ENCODE measurements at regions not wholly inside any gene's neighbourhood (a gene's known extent, or its start where the extent isn't known, plus 50 kb on each side); places are given as distances from the start of the nearest gene placed in this dataset.

DNA sequence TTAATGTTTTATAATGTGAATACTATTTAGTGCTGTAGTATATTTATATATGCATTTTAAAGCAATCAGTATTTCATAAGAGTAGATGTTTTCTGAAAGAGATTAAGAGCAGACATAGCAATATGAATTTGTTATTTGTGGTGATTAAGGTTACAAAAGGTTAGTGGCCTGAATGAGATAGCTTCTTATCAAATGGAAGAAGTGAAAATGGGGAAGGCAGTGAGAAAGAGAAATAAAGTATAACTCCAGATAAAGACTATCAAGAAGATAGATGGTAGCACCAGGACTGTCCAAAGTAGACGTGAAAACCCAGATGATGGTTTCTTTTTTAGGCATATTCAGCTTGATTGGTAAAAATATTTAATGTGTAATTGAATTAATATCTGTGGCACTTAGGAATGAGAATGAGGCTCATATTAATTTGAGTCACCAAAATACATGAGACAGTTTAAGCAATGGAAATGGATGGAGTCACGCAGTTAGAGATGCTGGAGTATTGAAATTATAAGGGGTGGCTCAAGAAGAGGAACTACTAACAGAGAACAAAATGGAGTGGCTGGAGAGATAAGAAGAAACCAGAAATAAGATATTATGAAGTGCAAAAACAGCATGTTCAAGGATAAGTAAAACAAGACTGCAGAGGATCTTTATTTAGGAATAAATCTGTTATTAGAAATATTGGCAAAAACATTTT is 288.0 kb upstream of the SEMA3C start:
- H3K27me3 ChIP-seq, result no peaks in the 10 kb centered on the region
- H3K27ac ChIP-seq, result no peak overlapping the region
- no peak overlapping the region for H3K4me3 ChIP-seq
- no peaks in the 10 kb centered on the region for H4K20me1 ChIP-seq
- H3K9ac ChIP-seq, result no peak overlapping the region
- TF ChIP-seq Cebpa-rat (IDR thresholded peaks at IDR 0.05), result no peak
- H3K4me2 ChIP-seq, result no peak overlapping the region
- H3K4me1 ChIP-seq, result no peaks in the 10 kb centered on the region
- H3K36me3 ChIP-seq, result no peaks in the 10 kb centered on the region
- H3K9me3 ChIP-seq (replicated peaks in 1 of 11), result no peaks in the 10 kb centered on the region

DNA sequence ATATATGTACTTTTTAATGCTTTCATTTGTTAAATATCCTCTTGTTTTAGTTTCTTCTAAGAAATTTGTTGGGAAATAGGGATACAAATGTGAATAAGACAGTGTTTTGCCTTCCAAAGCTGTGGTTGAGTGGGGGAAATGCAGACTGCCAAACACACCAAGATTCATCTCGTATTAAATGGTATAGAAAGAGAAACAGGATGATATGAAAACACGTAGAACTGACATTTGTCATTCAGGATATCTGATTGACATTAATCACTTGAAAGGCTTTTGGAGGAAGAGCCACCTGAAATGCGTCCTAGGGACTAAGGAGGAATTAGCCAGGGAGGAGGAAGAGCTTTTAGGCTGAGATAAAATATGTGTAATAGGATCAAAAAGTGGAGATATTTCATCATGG is 287.4 kb upstream of the SEMA3C start:
- Histone ChIP-seq H3K27ac (no peak overlapping the region), H4K20me1 (no peaks in the 10 kb centered on the region), H3K4me3 (no peak overlapping the region), H3K4me1 (no peaks in the 10 kb centered on the region), H3K9ac (no peak overlapping the region), H3K4me2 (no peak overlapping the region), H3K36me3 (no peaks in the 10 kb centered on the region), H3K27me3 (no peaks in the 10 kb centered on the region), H3K9me3 (replicated peaks in 1 of 11) (no peaks in the 10 kb centered on the region)
- no peak for TF ChIP-seq Cebpa-rat (IDR thresholded peaks at IDR 0.05)

DNA sequence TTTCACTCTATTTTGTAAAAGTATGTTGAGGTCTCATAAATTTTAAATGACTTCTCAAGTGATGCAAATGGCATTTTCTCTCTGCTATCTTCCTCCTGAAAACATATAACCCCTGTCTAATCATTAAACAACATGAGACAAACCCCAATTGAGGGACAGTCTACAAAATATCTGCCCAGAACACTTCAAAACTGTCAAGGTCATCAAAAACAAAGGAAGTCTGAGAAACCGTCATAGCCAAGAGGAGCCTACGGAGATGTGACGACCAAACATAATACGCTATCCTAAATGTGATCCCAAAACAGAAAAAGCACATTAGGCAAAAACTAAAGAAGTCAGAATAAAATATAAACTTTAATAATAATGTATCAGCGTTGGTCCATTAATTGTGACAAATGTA is 282.3 kb upstream of the SEMA3C start:
- Histone ChIP-seq H3K27me3 (no peaks in the 10 kb centered on the region), H3K4me3 (no peak overlapping the region), H3K4me2 (no peak overlapping the region), H3K36me3 (no peaks in the 10 kb centered on the region), H3K4me1 (no peaks in the 10 kb centered on the region), H3K27ac (no peak overlapping the region), H3K9ac (no peak overlapping the region), H3K9me3 (replicated peaks in 1 of 11) (no peaks in the 10 kb centered on the region), H4K20me1 (no peaks in the 10 kb centered on the region)
- TF ChIP-seq Cebpa-rat (IDR thresholded peaks at IDR 0.05), result no peak

DNA sequence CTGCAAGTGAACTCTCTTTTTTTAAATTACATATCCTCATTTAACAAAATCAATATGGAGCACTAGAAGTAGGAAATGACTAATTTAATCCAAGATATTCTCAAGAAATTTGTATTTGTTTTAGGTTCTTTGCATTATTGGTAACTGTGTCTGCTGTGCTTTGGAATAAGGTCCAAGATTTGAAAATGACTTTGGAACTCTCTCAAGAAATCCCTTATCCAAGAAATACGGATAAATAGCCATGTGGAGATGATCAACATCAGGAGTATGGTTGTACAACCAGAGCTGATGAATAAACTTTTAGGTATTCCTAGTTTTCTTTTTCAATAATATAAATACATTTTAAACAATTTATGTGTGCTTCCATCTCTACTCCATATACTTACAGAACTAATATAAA is 279.9 kb upstream of the SEMA3C start:
- Histone ChIP-seq H3K4me2 (no peak overlapping the region), H4K20me1 (no peaks in the 10 kb centered on the region), H3K9me3 (replicated peaks in 1 of 11) (no peaks in the 10 kb centered on the region), H3K27ac (no peak overlapping the region), H3K9ac (no peak overlapping the region), H3K27me3 (no peaks in the 10 kb centered on the region), H3K4me3 (no peak overlapping the region), H3K36me3 (no peaks in the 10 kb centered on the region), H3K4me1 (no peaks in the 10 kb centered on the region)
- TF ChIP-seq Cebpa-rat (IDR thresholded peaks at IDR 0.05), result no peak

DNA sequence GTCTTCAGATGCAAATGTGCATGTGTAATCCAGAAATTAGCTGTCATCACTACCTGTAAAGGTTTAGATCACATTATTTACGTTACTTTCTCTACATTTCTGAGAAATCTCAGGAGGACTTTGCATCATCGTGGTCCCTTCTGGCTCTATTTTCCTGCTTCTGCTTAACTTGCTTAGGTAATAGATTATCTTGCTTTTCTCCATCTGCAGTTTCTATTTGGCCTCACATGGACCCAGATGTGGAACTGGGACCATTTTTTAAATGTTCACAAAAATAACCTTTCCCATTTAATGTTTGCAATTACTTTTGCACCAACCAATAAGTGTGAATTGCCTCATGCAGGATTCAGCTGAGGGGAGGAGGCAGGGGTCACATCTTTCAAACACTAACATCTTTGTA is 278.4 kb upstream of the SEMA3C start:
- no peaks in the 10 kb centered on the region for H4K20me1 ChIP-seq
- no peak for TF ChIP-seq Cebpa-rat (IDR thresholded peaks at IDR 0.05)
- H3K4me2 ChIP-seq, result no peak overlapping the region
- H3K9me3 ChIP-seq (replicated peaks in 1 of 11), result no peaks in the 10 kb centered on the region
- H3K27me3 ChIP-seq, result no peaks in the 10 kb centered on the region
- no peaks in the 10 kb centered on the region for H3K36me3 ChIP-seq
- H3K27ac ChIP-seq, result no peak overlapping the region
- no peaks in the 10 kb centered on the region for H3K4me1 ChIP-seq
- H3K4me3 ChIP-seq, result no peak overlapping the region
- H3K9ac ChIP-seq, result no peak overlapping the region

DNA sequence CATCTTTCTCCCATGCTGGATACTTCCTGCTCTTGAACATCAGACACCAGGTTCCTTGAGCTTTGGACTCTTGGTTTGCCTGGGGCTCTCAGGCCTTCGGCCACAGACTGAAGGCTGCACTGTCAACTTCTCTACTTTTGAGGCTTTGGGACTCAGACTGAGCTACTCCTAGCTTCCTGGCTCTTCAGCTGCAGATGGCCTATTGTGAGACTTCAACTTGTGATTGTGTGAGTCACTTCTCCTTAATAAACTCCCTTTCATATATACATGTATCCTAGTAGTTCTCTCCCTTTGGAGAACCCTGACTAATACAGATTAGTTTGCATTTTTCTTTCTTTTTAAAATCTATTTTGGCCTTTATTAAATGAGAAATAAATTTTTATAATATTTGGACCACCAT is 276.2 kb upstream of the SEMA3C start:
- Histone ChIP-seq H3K36me3 (no peaks in the 10 kb centered on the region), H3K27ac (no peak overlapping the region), H3K4me3 (no peak overlapping the region), H3K4me1 (no peaks in the 10 kb centered on the region), H3K9me3 (replicated peaks in 1 of 11) (no peaks in the 10 kb centered on the region), H3K4me2 (no peak overlapping the region), H4K20me1 (no peaks in the 10 kb centered on the region), H3K27me3 (no peaks in the 10 kb centered on the region), H3K9ac (no peak overlapping the region)
- no peak for TF ChIP-seq Cebpa-rat (IDR thresholded peaks at IDR 0.05)

DNA sequence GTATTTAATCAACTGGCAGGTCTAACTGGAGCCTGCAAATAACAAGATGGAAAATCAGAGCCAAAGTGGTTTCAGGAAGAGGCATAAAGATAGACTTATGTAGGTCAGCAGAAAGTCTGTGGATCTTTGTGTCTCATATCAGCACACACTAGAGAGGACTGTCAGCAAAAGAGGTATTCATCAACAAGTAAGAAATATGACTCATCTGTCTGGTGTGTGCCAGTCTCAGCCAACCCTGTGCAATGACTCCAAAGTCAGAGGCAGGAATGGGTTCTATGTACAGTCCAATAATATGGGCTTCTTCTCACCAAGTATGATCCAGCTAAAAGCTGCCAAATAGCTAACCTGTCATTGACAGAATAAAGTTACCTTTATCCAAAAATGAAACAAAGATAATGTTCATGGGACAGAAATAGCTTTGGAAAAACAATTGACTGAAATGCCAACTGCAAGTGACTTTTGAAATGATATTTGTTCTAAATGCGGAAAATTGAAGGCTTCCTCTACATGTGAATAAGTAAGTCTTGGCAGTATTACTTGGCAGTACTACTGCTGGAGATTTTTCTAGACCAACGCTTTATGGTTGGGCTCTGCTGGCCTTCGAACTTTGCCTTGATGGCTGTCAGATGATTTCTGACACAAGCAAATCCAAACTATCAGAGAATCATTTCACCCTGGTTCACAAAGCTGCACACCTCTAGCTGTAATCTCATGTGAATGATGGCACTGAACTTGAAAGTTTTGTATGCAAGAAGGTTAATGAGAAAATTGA is 272.3 kb upstream of the SEMA3C start:
- H3K9ac ChIP-seq, result no peak overlapping the region
- H3K4me2 ChIP-seq, result no peak overlapping the region
- no peaks in the 10 kb centered on the region for H3K9me3 ChIP-seq (replicated peaks in 1 of 11)
- no peaks in the 10 kb centered on the region for H4K20me1 ChIP-seq
- no peaks in the 10 kb centered on the region for H3K36me3 ChIP-seq
- H3K4me1 ChIP-seq, result no peaks in the 10 kb centered on the region
- no peak overlapping the region for H3K4me3 ChIP-seq
- no peaks in the 10 kb centered on the region for H3K27me3 ChIP-seq
- H3K27ac ChIP-seq, result no peak overlapping the region
- TF ChIP-seq Cebpa-rat (IDR thresholded peaks at IDR 0.05), result no peak

DNA sequence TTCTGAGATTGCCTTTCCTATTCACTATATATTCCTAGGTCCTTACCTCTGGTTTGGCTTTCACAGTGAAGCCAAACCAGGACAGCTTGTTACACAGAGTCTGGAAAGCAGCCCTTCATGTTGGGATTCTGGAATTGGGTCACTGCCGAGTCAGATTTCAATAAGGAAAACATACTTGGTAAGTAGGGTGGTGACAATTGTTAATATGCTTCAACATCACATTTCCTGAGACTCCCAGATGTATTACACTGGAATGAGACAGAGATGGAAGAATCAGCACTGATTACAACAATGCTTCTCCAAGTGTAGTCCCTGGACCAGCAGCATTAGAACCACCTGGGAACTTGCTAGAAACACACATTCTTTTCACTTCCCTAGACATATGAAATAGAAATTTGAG is 268.9 kb upstream of the SEMA3C start:
- Histone ChIP-seq H3K27me3 (no peaks in the 10 kb centered on the region), H3K27ac (no peak overlapping the region), H3K4me1 (no peaks in the 10 kb centered on the region), H3K9ac (no peak overlapping the region), H3K9me3 (replicated peaks in 1 of 11) (no peaks in the 10 kb centered on the region), H3K36me3 (no peaks in the 10 kb centered on the region), H3K4me3 (no peak overlapping the region), H3K4me2 (no peak overlapping the region), H4K20me1 (no peaks in the 10 kb centered on the region)
- TF ChIP-seq Cebpa-rat (IDR thresholded peaks at IDR 0.05), result no peak

DNA sequence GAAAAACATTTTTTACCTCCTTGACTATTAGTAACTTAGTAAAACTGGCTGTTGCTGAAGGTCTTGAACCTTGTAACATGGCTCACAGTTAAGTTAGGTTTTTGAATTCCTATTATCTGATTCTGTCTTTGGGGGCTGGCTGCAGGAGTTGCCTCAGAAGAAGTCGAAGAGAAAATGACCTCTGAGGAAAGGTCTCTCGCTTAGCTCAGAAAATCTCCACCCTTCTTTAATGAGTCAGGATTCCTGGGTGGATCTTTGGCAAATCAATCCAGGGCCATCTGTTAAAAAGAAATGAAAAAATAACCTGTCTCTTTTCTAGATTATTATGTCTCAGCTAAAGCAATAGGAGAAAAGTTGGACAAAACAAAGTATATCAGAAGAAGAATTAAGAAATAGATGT is 267.8 kb upstream of the SEMA3C start:
- no peaks in the 10 kb centered on the region for H3K9me3 ChIP-seq (replicated peaks in 1 of 11)
- no peaks in the 10 kb centered on the region for H3K27me3 ChIP-seq
- H3K4me1 ChIP-seq, result no peaks in the 10 kb centered on the region
- TF ChIP-seq Cebpa-rat (IDR thresholded peaks at IDR 0.05), result no peak
- no peaks in the 10 kb centered on the region for H3K36me3 ChIP-seq
- no peak overlapping the region for H3K4me2 ChIP-seq
- H3K27ac ChIP-seq, result no peak overlapping the region
- no peaks in the 10 kb centered on the region for H4K20me1 ChIP-seq
- no peak overlapping the region for H3K4me3 ChIP-seq
- no peak overlapping the region for H3K9ac ChIP-seq

DNA sequence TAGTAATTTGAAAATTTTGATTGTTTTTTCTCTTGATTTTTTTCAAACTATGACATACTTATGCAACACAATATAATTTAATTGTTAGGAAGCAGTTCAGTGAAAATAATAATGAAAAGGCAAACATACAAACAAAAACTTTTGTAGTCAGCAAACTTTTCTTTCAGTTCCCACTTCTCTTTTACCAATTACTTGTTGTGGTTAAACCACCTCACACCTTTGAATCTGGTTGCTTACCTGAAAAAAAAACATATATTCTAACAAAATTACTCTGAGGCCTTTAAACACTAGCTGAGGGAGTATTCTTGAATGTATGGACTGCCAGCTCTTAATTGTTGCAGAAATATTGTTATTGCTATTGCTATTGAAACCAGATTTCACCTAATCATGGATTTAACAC is 266.2 kb upstream of the SEMA3C start:
- H3K4me2 ChIP-seq, result no peak overlapping the region

More for the DNA sequence above, 266.2 kb upstream of the SEMA3C start:
- no peaks in the 10 kb centered on the region for H3K4me1 ChIP-seq
- TF ChIP-seq Cebpa-rat (IDR thresholded peaks at IDR 0.05), result no peak
- H3K9me3 ChIP-seq (replicated peaks in 1 of 11), result no peaks in the 10 kb centered on the region; a peak in 1 of 22 replicates
- no peak overlapping the region for H3K4me3 ChIP-seq
- H4K20me1 ChIP-seq, result no peaks in the 10 kb centered on the region
- no peaks in the 10 kb centered on the region for H3K36me3 ChIP-seq
- no peaks in the 10 kb centered on the region for H3K27me3 ChIP-seq
- H3K9ac ChIP-seq, result no peak overlapping the region
- H3K27ac ChIP-seq, result no peak overlapping the region
